ENCODE measurements at regions not wholly inside any gene's neighbourhood (a gene's known extent, or its start where the extent isn't known, plus 50 kb on each side); places are given as distances from the start of the nearest gene placed in this dataset.

- intact Hi-C loops (cut with micrococcal nuclease; ENCODE audit: unreplicated experiment): no loop called here
- no peaks in the 10 kb centered on the region for H3K4me1 ChIP-seq (ENCODE audit: control insufficient read depth, insufficient read depth, low read length)
Observed at GRCh38 chr6:14762077-14762476, 483.8 kb upstream of the JARID2 start.

GRCh38 chr6:14763139-14763538 is 482.7 kb upstream of the JARID2 start:
- Histone ChIP-seq H3K27ac (ENCODE audit: low read length) (no peak overlapping the region), H3K27me3 (ENCODE audit: control insufficient read depth, insufficient read depth, low read length) (no peaks in the 10 kb centered on the region), H3K9me3 (ENCODE audit: control insufficient read depth, insufficient read depth, low read depth, low read length) (no peaks in the 10 kb centered on the region), H3K4me3 (ENCODE audit: low read depth in 2 of 2, low read length in 2 of 2) (no peak overlapping the region), H3K4me1 (ENCODE audit: control insufficient read depth, insufficient read depth, low read length) (no peaks in the 10 kb centered on the region), H3K36me3 (ENCODE audit: control insufficient read depth, insufficient read depth, low read length) (no peaks in the 10 kb centered on the region)
- POLR2A ChIA-PET: no interaction called here
- DNase-seq (ENCODE audit: low read depth, low spot score): no peak
- ATAC-seq: no peak
- no TSS peak for BruUV-seq (replicated peaks)
- TF ChIP-seq POLR2AphosphoS5 (IDR thresholded peaks at IDR 0.05; ENCODE audit: low read depth, low read length) (no peak), CTCF (IDR thresholded peaks at IDR 0.05) (no peak), SIN3A (IDR thresholded peaks at IDR 0.05; ENCODE audit: borderline replicate concordance, insufficient read depth, low read depth, low read length) (no peak), TCF7L2 (IDR thresholded peaks at IDR 0.05; ENCODE audit: low read depth, low read length) (no peak)
- TF ChIP-seq, protein P1, sequence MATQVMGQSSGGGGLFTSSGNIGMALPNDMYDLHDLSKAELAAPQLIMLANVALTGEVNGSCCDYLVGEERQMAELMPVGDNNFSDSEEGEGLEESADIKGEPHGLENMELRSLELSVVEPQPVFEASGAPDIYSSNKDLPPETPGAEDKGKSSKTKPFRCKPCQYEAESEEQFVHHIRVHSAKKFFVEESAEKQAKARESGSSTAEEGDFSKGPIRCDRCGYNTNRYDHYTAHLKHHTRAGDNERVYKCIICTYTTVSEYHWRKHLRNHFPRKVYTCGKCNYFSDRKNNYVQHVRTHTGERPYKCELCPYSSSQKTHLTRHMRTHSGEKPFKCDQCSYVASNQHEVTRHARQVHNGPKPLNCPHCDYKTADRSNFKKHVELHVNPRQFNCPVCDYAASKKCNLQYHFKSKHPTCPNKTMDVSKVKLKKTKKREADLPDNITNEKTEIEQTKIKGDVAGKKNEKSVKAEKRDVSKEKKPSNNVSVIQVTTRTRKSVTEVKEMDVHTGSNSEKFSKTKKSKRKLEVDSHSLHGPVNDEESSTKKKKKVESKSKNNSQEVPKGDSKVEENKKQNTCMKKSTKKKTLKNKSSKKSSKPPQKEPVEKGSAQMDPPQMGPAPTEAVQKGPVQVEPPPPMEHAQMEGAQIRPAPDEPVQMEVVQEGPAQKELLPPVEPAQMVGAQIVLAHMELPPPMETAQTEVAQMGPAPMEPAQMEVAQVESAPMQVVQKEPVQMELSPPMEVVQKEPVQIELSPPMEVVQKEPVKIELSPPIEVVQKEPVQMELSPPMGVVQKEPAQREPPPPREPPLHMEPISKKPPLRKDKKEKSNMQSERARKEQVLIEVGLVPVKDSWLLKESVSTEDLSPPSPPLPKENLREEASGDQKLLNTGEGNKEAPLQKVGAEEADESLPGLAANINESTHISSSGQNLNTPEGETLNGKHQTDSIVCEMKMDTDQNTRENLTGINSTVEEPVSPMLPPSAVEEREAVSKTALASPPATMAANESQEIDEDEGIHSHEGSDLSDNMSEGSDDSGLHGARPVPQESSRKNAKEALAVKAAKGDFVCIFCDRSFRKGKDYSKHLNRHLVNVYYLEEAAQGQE (IDR thresholded peaks at IDR 0.05; ENCODE audit: insufficient read depth in 1 of 2, low read depth in 2 of 2, low read length in 1 of 2): no peak
- in situ Hi-C loops (cut with HindIII; ENCODE audit: low pct_unique_long_range_greater_than_20kb, low sequenced_read_pairs) (no loop called here), intact Hi-C loops (cut with micrococcal nuclease; ENCODE audit: unreplicated experiment) (no loop called here)
- CTCF ChIA-PET: no interaction called here

More at GRCh38 chr6:14762077-14762476, 483.8 kb upstream of the JARID2 start:
- no peak for DNase-seq (ENCODE audit: low read depth, low spot score)
- Histone ChIP-seq H3K27me3 (ENCODE audit: control insufficient read depth, insufficient read depth, low read length) (no peaks in the 10 kb centered on the region), H3K4me3 (ENCODE audit: low read depth in 2 of 2, low read length in 2 of 2) (no peak overlapping the region), H3K27ac (ENCODE audit: low read length) (no peak overlapping the region), H3K36me3 (ENCODE audit: control insufficient read depth, insufficient read depth, low read length) (no peaks in the 10 kb centered on the region), H3K9me3 (ENCODE audit: control insufficient read depth, insufficient read depth, low read depth, low read length) (no peaks in the 10 kb centered on the region)
- no peak for ATAC-seq
- TF ChIP-seq TCF7L2 (IDR thresholded peaks at IDR 0.05; ENCODE audit: low read depth, low read length): no peak
- TF ChIP-seq, protein P1 (IDR thresholded peaks at IDR 0.05; ENCODE audit: insufficient read depth in 1 of 2, low read depth in 2 of 2, low read length in 1 of 2): no peak
- no peak for TF ChIP-seq CTCF (IDR thresholded peaks at IDR 0.05)
- no peak for TF ChIP-seq POLR2AphosphoS5 (IDR thresholded peaks at IDR 0.05; ENCODE audit: low read depth, low read length)
- TF ChIP-seq SIN3A (IDR thresholded peaks at IDR 0.05; ENCODE audit: borderline replicate concordance, insufficient read depth, low read depth, low read length): no peak
- no TSS peak for BruUV-seq (replicated peaks)
- POLR2A ChIA-PET: interaction anchor here (0.7 kb wide), 1 partner anchor 204 kb away, joined by 3 read pairs; no protein-coding TSS in a partner anchor
- in situ Hi-C loops (cut with HindIII; ENCODE audit: low pct_unique_long_range_greater_than_20kb, low sequenced_read_pairs): no loop called here
- CTCF ChIA-PET: no interaction called here
